ENCODE measurements at regions not wholly inside any gene's neighbourhood (a gene's known extent, or its start where the extent isn't known, plus 50 kb on each side); places are given as distances from the start of the nearest gene placed in this dataset.

DNA sequence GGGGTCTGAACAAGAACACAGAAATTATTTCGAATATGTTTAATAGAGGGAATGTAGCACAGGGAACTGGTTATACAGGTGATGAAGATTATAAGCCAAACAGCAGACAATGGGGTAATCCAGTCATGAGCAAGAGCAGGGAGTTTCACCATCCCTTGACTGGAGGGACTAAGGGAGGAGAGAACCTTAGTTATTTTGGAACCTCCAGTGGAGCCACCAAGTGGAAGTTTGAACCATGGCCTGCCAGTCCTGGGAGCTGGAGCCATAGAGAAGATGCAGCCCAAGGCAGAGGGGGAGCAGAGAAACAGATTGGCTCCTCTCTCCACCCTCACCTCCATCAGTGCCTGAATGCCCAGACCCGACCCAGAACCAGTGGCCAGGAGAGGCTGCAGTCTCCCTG is 264.6 kb upstream of the RASGEF1B start:
- Histone ChIP-seq H3K27ac (no peak overlapping the region), H3K9me3 (no peaks in the 10 kb centered on the region), H3K4me1 (ENCODE audit: control insufficient read depth in 1 of 2, low read depth in 2 of 2) (no peaks in the 10 kb centered on the region), H3K4me3 (no peak overlapping the region), H3K27me3 (replicated peaks; ENCODE audit: insufficient read depth) (no peaks in the 10 kb centered on the region), H3K36me3 (no peaks in the 10 kb centered on the region)
- no peak for TF ChIP-seq CTCF (IDR thresholded peaks at IDR 0.05)
- DNase-seq (ENCODE audit: low spot score) = no peak
- ATAC-seq (ENCODE audit: insufficient number of reproducible peaks, low FRiP score, low read depth) = no peak

DNA sequence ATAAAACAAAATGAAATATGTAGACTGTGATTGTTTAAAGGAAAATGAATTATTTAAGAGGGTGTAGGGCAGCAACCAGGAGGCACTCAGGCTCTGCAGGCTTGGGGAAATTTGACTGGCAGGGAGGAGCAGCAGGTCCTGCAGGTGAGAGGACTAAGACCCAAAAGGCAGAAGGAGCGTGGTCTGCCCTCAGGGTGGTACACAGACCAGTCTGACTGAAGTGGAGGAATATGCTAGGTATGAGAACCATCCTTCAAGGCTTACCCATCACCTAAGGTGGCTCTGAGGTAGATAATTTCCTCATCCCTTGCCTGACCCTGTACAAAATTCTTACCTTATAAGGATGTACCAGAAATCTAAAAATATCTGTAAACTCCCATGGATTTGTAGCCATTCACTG is 261.3 kb upstream of the RASGEF1B start:
- DNase-seq (ENCODE audit: low spot score) = no peak
- H3K36me3 ChIP-seq = no peaks in the 10 kb centered on the region
- ATAC-seq (ENCODE audit: insufficient number of reproducible peaks, low FRiP score, low read depth) = no peak
- no peak for TF ChIP-seq CTCF (IDR thresholded peaks at IDR 0.05)
- no peaks in the 10 kb centered on the region for H3K27me3 ChIP-seq (replicated peaks; ENCODE audit: insufficient read depth)
- H3K9me3 ChIP-seq = no peaks in the 10 kb centered on the region
- H3K4me3 ChIP-seq = no peak overlapping the region
- H3K4me1 ChIP-seq (ENCODE audit: control insufficient read depth in 1 of 2, low read depth in 2 of 2) = no peaks in the 10 kb centered on the region
- no peak overlapping the region for H3K27ac ChIP-seq

DNA sequence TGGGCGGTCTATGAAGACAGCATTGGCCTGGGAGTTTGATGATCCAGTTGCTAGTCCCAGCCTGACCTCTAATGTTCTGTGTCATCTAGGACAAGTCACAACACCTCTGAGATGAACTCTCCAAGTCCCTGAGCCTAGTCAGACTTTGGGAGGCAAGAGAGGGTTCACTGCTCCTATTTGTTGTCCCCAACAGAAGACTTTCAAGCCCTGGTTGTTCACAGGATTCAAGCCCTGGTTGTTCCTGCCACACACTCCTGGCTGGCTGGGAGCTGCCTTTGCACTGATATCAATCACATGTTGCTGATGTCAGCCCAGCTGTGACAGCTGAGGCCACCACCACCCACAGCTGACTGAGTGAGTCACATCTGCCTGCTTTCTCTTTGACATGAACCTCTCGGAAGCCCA is 253.2 kb upstream of the RASGEF1B start:
- Histone ChIP-seq H3K9me3 (no peaks in the 10 kb centered on the region), H3K36me3 (no peaks in the 10 kb centered on the region), H3K4me1 (ENCODE audit: control insufficient read depth in 1 of 2, low read depth in 2 of 2) (peaks cover 0 to 9% of the 10 kb centered on the region in 2 donors), H3K27me3 (replicated peaks; ENCODE audit: insufficient read depth) (no peaks in the 10 kb centered on the region), H3K27ac (no peak overlapping the region), H3K4me3 (no peak overlapping the region)
- ATAC-seq (ENCODE audit: insufficient number of reproducible peaks, low FRiP score, low read depth) = peak; percentile 55
- DNase-seq (ENCODE audit: low spot score) = no peak
- TF ChIP-seq CTCF (IDR thresholded peaks at IDR 0.05) = no peak

DNA sequence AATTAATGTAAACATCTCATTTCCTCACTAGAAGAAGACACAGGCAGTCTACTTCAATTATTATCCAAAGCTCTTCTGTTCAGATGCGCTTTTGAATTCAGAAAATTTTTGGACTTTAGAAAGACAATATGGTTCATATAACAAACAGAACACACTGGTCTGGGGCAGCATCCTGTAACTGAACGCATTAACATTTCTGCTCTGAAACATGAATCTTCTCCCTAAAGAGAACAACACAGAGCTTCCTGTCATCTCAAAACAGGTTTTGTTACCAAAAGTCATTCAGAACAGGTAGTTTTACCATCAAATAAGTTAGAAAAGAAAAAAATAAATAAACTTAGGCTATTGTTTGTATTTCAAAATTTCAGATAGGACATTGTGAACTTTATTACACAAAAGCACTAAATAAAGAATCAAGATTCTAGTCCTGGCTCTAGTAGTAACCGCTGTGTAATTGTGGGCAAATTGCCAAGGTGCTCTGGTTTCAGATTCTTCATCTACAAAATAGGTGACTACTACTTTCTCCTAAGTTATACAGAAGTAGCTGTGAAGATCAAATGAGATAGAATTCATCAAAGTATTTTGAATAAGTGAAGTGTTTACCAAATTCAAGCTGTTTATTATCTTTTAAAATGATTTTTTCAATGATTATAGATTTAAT is 252.3 kb upstream of the RASGEF1B start:
- no peak for ATAC-seq (ENCODE audit: insufficient number of reproducible peaks, low FRiP score, low read depth)
- no peaks in the 10 kb centered on the region for H3K36me3 ChIP-seq
- peaks cover 0 to 9% of the 10 kb centered on the region in 2 donors for H3K4me1 ChIP-seq (ENCODE audit: control insufficient read depth in 1 of 2, low read depth in 2 of 2)
- H3K27ac ChIP-seq = no peak overlapping the region
- no peaks in the 10 kb centered on the region for H3K27me3 ChIP-seq (replicated peaks; ENCODE audit: insufficient read depth)
- DNase-seq (ENCODE audit: low spot score) = no peak
- TF ChIP-seq CTCF (IDR thresholded peaks at IDR 0.05) = no peak
- H3K4me3 ChIP-seq = no peak overlapping the region
- H3K9me3 ChIP-seq = no peaks in the 10 kb centered on the region

DNA sequence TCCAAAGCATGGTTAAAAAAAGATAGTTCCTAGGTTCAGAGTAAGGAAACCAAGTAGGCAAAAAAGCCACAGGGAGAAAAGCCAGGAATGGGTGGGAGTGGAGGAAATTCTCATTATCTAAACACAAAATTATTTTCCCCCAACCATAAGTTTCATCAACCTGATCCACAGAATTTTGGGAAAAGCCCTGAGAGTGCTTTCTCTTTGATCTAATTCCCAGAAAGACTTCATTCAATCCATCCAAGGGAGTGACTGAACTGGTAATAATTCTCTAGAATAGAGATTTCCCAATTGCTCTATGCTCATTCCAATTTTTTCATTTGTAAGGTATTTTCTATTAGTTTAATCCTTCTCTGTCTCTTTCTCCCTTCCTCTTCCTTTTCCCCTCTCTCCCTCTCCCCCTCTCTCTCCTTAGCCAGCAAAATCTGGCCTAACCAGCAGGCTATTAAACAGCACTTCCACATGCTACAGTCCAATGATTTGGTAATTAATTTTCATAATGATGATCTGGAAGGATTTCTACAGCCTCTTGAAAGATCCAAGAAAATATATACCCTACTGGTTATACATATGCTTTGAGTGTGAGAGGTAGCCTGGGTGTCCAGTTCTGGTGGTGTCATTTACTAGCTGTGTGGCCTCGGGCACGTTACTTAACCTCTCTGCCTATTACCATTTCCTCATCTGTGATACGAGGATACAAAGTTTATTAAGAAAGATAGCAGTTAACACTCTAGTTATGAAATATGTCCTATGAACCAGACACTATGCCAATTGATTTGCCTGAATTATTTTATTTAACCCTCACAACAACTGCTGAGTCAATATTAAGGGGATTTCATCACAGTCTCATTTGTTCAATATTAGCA is 251.5 kb upstream of the RASGEF1B start:
- H3K4me3 ChIP-seq = no peak overlapping the region
- TF ChIP-seq CTCF (IDR thresholded peaks at IDR 0.05) = no peak
- peaks cover 0 to 9% of the 10 kb centered on the region in 2 donors for H3K4me1 ChIP-seq (ENCODE audit: control insufficient read depth in 1 of 2, low read depth in 2 of 2)
- ATAC-seq (ENCODE audit: insufficient number of reproducible peaks, low FRiP score, low read depth) (no peak), DNase-seq (ENCODE audit: low spot score) (no peak)
- H3K27me3 ChIP-seq (replicated peaks; ENCODE audit: insufficient read depth) = no peaks in the 10 kb centered on the region
- H3K9me3 ChIP-seq = no peaks in the 10 kb centered on the region
- H3K36me3 ChIP-seq = no peaks in the 10 kb centered on the region
- H3K27ac ChIP-seq = no peak overlapping the region

Measured in thoracic aorta (tissue), 2 donors.